NCI-H1436 treated with DMSO at 0.1 percent for 48 hours (cell line): ENCODE measurements at regions not wholly inside any gene's neighbourhood (a gene's known extent, or its start where the extent isn't known, plus 50 kb on each side); places are given as distances from the start of the nearest gene placed in this dataset.
"Not testable (repeated sequence)": the region's sequence is repeated elsewhere in the genome, so short reads cannot be mapped to it uniquely, and the experiment has no call there.

Source experiments
- DNase-seq: peaks from one replicate; lab custom pipeline; 2025; lab: John Stamatoyannopoulos, UW

- no peak for DNase-seq
Measured at GRCh38 chr3:189375532-189375931, 203.8 kb downstream of the TPRG1 start.

GRCh38 chr3:189383630-189384029, 211.9 kb downstream of the TPRG1 start:
- DNase-seq, result no peak

- not testable (repeated sequence) for DNase-seq
Measured at GRCh38 chr3:189385880-189386279, 214.1 kb downstream of the TPRG1 start.

- DNase-seq, result no peak
Measured at GRCh38 chr3:189386739-189387138, 215.0 kb downstream of the TPRG1 start.

- DNase-seq, result no peak
Measured at GRCh38 chr3:189389346-189389745, 217.6 kb downstream of the TPRG1 start.

GRCh38 chr3:189393598-189393997, 221.8 kb downstream of the TPRG1 start:
- DNase-seq, result no peak

GRCh38 chr3:189394599-189395121, 222.9 kb downstream of the TPRG1 start:
- DNase-seq, result peak; percentile 52

- DNase-seq, result peak; percentile 79
Measured at GRCh38 chr3:189395825-189396224, 224.1 kb downstream of the TPRG1 start.

GRCh38 chr3:189398656-189399055, 226.9 kb downstream of the TPRG1 start:
- no peak for DNase-seq

- no peak for DNase-seq
Measured at GRCh38 chr3:189401196-189401595, 229.4 kb downstream of the TPRG1 start.

- no peak for DNase-seq
Measured at GRCh38 chr3:189403194-189403593, 228.0 kb upstream of the TP63 start.

GRCh38 chr3:189404024-189404423, 227.2 kb upstream of the TP63 start:
- DNase-seq, result no peak

- no peak for DNase-seq
Measured at GRCh38 chr3:189404797-189405484, 226.2 kb upstream of the TP63 start.

- DNase-seq, result no peak
Measured at GRCh38 chr3:189406148-189406547, 225.0 kb upstream of the TP63 start.

GRCh38 chr3:189410522-189410921, 220.7 kb upstream of the TP63 start:
- no peak for DNase-seq

GRCh38 chr3:189419038-189419437, 212.2 kb upstream of the TP63 start:
- no peak for DNase-seq

GRCh38 chr3:189419683-189420082, 211.5 kb upstream of the TP63 start:
- no peak for DNase-seq

GRCh38 chr3:189424922-189425321, 206.3 kb upstream of the TP63 start:
- no peak for DNase-seq

GRCh38 chr3:189429019-189429418, 202.2 kb upstream of the TP63 start:
- no peak for DNase-seq

- no peak for DNase-seq
Measured at GRCh38 chr3:189430166-189430565, 201.0 kb upstream of the TP63 start.

- DNase-seq, result not testable (repeated sequence)
Measured at GRCh38 chr3:189442257-189442656, 188.9 kb upstream of the TP63 start.

- no peak for DNase-seq
Measured at GRCh38 chr3:189446959-189447560, 184.1 kb upstream of the TP63 start.

- peak; percentile 68 for DNase-seq
Measured at GRCh38 chr3:189449084-189449483, 182.1 kb upstream of the TP63 start.

GRCh38 chr3:189455009-189455408, 176.2 kb upstream of the TP63 start:
- DNase-seq, result no peak
